ENCODE measurements at regions not wholly inside any gene's neighbourhood (a gene's known extent, or its start where the extent isn't known, plus 50 kb on each side); places are given as distances from the start of the nearest gene placed in this dataset.

GRCh38 chr2:830419-831224, 120.0 kb upstream of the SNTG2 start:
- no peaks in the 10 kb centered on the region for H4K20me1 ChIP-seq (ENCODE audit: insufficient read depth)
- H3K79me2 ChIP-seq (ENCODE audit: low read depth): no peaks in the 10 kb centered on the region
- no peaks in the 10 kb centered on the region for H3K9me3 ChIP-seq (ENCODE audit: insufficient read depth, low read depth)
- no peaks in the 10 kb centered on the region for H3K4me1 ChIP-seq (replicated peaks; ENCODE audit: insufficient read depth)
- H3K9me2 ChIP-seq (ENCODE audit: insufficient read depth): no peaks in the 10 kb centered on the region
- H3F3A ChIP-seq (ENCODE audit: insufficient read depth, low read depth): no peaks in the 10 kb centered on the region
- no peaks in the 10 kb centered on the region for H3K36me3 ChIP-seq (ENCODE audit: low read depth)
- no peak for DNase-seq
- no peak overlapping the region for H3K4me2 ChIP-seq
- ChIA-PET CTCF (no interaction called here), POLR2A (ENCODE audit: unreplicated experiment) (no interaction called here)
- peaks cover 92% of the 10 kb centered on the region for H3K27me3 ChIP-seq (ENCODE audit: insufficient read depth, low read depth)
- BruUV-seq (replicated peaks): no TSS peak
- H3K27ac ChIP-seq: no peak overlapping the region
- H3K4me3 ChIP-seq: no peak overlapping the region
- intact Hi-C loops (cut with micrococcal nuclease; ENCODE audit: unreplicated experiment): no loop called here
- TF ChIP-seq CTCF (conservative IDR thresholded peaks at IDR 0.05) (no peak), EZH2 (IDR thresholded peaks at IDR 0.05; ENCODE audit: low read depth) (no peak)
- H2AFZ ChIP-seq: no peak overlapping the region

- H3K9me2 ChIP-seq (ENCODE audit: insufficient read depth): no peaks in the 10 kb centered on the region
- peaks cover 94% of the 10 kb centered on the region for H3K27me3 ChIP-seq (ENCODE audit: insufficient read depth, low read depth)
- no peak for TF ChIP-seq EZH2 (IDR thresholded peaks at IDR 0.05; ENCODE audit: low read depth)
- no peak for TF ChIP-seq CTCF (conservative IDR thresholded peaks at IDR 0.05)
- no peaks in the 10 kb centered on the region for H4K20me1 ChIP-seq (ENCODE audit: insufficient read depth)
- H3K4me1 ChIP-seq (replicated peaks; ENCODE audit: insufficient read depth): no peaks in the 10 kb centered on the region
- no peak overlapping the region for H3K4me2 ChIP-seq
- intact Hi-C loops (cut with micrococcal nuclease; ENCODE audit: unreplicated experiment): no loop called here
- no peaks in the 10 kb centered on the region for H3K79me2 ChIP-seq (ENCODE audit: low read depth)
- H3K9me3 ChIP-seq (ENCODE audit: insufficient read depth, low read depth): no peaks in the 10 kb centered on the region
- CTCF ChIA-PET: no interaction called here
- H3K27ac ChIP-seq: no peak overlapping the region
- BruUV-seq (replicated peaks): no TSS peak
- H3K36me3 ChIP-seq (ENCODE audit: low read depth): no peaks in the 10 kb centered on the region
- POLR2A ChIA-PET (ENCODE audit: unreplicated experiment): no interaction called here
- H2AFZ ChIP-seq: no peak overlapping the region
- H3F3A ChIP-seq (ENCODE audit: insufficient read depth, low read depth): no peaks in the 10 kb centered on the region
- DNase-seq: no peak
- H3K4me3 ChIP-seq: no peak overlapping the region
Measured at GRCh38 chr2:829047-829446, 121.6 kb upstream of the SNTG2 start.

GRCh38 chr2:824954-825353, 125.7 kb upstream of the SNTG2 start:
- intact Hi-C loops (cut with micrococcal nuclease; ENCODE audit: unreplicated experiment): no loop called here
- Histone ChIP-seq H3K4me2 (no peak overlapping the region), H3K27me3 (ENCODE audit: insufficient read depth, low read depth) (peaks cover 94% of the 10 kb centered on the region), H3K4me3 (no peak overlapping the region), H3K9me2 (ENCODE audit: insufficient read depth) (no peaks in the 10 kb centered on the region), H4K20me1 (ENCODE audit: insufficient read depth) (no peaks in the 10 kb centered on the region), H3K79me2 (ENCODE audit: low read depth) (no peaks in the 10 kb centered on the region), H3F3A (ENCODE audit: insufficient read depth, low read depth) (no peaks in the 10 kb centered on the region), H2AFZ (no peak overlapping the region), H3K4me1 (replicated peaks; ENCODE audit: insufficient read depth) (no peaks in the 10 kb centered on the region), H3K36me3 (ENCODE audit: low read depth) (no peaks in the 10 kb centered on the region), H3K9me3 (ENCODE audit: insufficient read depth, low read depth) (no peaks in the 10 kb centered on the region), H3K27ac (no peak overlapping the region)
- DNase-seq: no peak
- CTCF ChIA-PET: no interaction called here
- no TSS peak for BruUV-seq (replicated peaks)
- POLR2A ChIA-PET (ENCODE audit: unreplicated experiment): no interaction called here
- no peak for TF ChIP-seq CTCF (conservative IDR thresholded peaks at IDR 0.05)
- no peak for TF ChIP-seq EZH2 (IDR thresholded peaks at IDR 0.05; ENCODE audit: low read depth)
